DOHH2 (cell line): ENCODE measurements at regions not wholly inside any gene's neighbourhood (a gene's known extent, or its start where the extent isn't known, plus 50 kb on each side); places are given as distances from the start of the nearest gene placed in this dataset.

ENCODE experiments used
- H3F3A ChIP-seq: fragments of 200-600 bp; sonication (generic), shearing (Covaris generic); 2 replicates; pipeline ENCODE4 v1.6.0; 2016; ENCODE audit warnings: antibody characterized with exemption, mild to moderate bottlenecking; ENCODE audit not compliant: control insufficient read depth, insufficient read depth
- H3K27ac ChIP-seq: fragments of 200-600 bp; sonication (generic); 2 replicates; pipeline ENCODE4 v1.5.1; 2014; ENCODE audit warnings: low read depth, mild to moderate bottlenecking, low read length, moderate library complexity
- H3K27me3 ChIP-seq: fragments of 200-600 bp; sonication (generic); 2 replicates; pipeline ENCODE4 v1.6.1; 2014; ENCODE audit warnings: mild to moderate bottlenecking, low read length, mixed read lengths; ENCODE audit not compliant: control insufficient read depth
- H3K36me3 ChIP-seq: fragments of 200-600 bp; sonication (generic); 2 replicates; pipeline ENCODE4 v1.6.1; 2014; ENCODE audit warnings: mild to moderate bottlenecking, low read length, moderate library complexity, mixed read lengths; ENCODE audit not compliant: control insufficient read depth
- H3K4me1 ChIP-seq: fragments of 200-600 bp; sonication (generic); 2 replicates; pipeline ENCODE4 v1.6.1; 2014; ENCODE audit warnings: mild to moderate bottlenecking, low read length, mixed read lengths; ENCODE audit not compliant: control insufficient read depth
- H3K4me2 ChIP-seq: fragments of 200-600 bp; sonication (generic); 2 replicates; pipeline ENCODE4 v1.6.0; 2014; ENCODE audit warnings: mild to moderate bottlenecking, low read length, moderate library complexity
- H3K4me3 ChIP-seq: fragments of 200-600 bp; sonication (generic); 2 replicates; pipeline ENCODE4 v1.5.1; 2014; ENCODE audit warnings: mild to moderate bottlenecking, low read length, mixed read lengths
- H3K79me2 ChIP-seq: fragments of 200-600 bp; sonication (generic); 2 replicates; pipeline ENCODE4 v1.6.1; 2014; ENCODE audit warnings: mild to moderate bottlenecking, low read length, mixed read lengths; ENCODE audit not compliant: control insufficient read depth
- H3K9me2 ChIP-seq: fragments of 200-600 bp; sonication (generic); replicated peaks from 2 replicates; pipeline ENCODE4 v1.6.1; 2014; ENCODE audit warnings: mild to moderate bottlenecking, low read length, mixed read lengths; ENCODE audit not compliant: control insufficient read depth
- H3K9me3 ChIP-seq: fragments of 200-600 bp; sonication (generic); 2 replicates; pipeline ENCODE4 v1.6.1; 2014; ENCODE audit warnings: antibody characterized with exemption, low read length, mixed read lengths; ENCODE audit not compliant: control insufficient read depth, insufficient read depth
- H4K20me1 ChIP-seq: fragments of 200-600 bp; sonication (generic); 2 replicates; pipeline ENCODE4 v1.6.0; 2014; ENCODE audit warnings: low read depth, mild to moderate bottlenecking, antibody characterized with exemption, low read length, moderate library complexity; ENCODE audit not compliant: control insufficient read depth, insufficient read depth
- EZH2phosphoT487 ChIP-seq: fragments of 200-600 bp; sonication (generic); IDR thresholded peaks from 2 replicates; pipeline ENCODE4 v1.6.1; 2017; ENCODE audit warnings: borderline replicate concordance, mild to moderate bottlenecking, antibody characterized with exemption, low read length, moderate library complexity, mixed read lengths
- TF ChIP-seq, protein P1 (sequence below): fragments of 200-600 bp; sonication (generic); IDR thresholded peaks from one replicate; pipeline ENCODE4 v1.5.1; 2014; ENCODE audit warnings: antibody characterized with exemption, mild to moderate bottlenecking, low read depth, low read length; ENCODE audit not compliant: poor library complexity, severe bottlenecking

GRCh38 chr9:78502566-78502965, 205.6 kb downstream of the PSAT1 start:
- Histone ChIP-seq H3K9me2 (no peaks in the 10 kb centered on the region), H4K20me1 (no peaks in the 10 kb centered on the region), H3K27me3 (no peaks in the 10 kb centered on the region), H3F3A (no peaks in the 10 kb centered on the region), H3K4me3 (no peak overlapping the region), H3K27ac (no peak overlapping the region), H3K9me3 (no peaks in the 10 kb centered on the region), H3K79me2 (no peaks in the 10 kb centered on the region), H3K4me1 (no peaks in the 10 kb centered on the region), H3K36me3 (no peaks in the 10 kb centered on the region), H3K4me2 (no peak overlapping the region)
- TF ChIP-seq, protein P1, sequence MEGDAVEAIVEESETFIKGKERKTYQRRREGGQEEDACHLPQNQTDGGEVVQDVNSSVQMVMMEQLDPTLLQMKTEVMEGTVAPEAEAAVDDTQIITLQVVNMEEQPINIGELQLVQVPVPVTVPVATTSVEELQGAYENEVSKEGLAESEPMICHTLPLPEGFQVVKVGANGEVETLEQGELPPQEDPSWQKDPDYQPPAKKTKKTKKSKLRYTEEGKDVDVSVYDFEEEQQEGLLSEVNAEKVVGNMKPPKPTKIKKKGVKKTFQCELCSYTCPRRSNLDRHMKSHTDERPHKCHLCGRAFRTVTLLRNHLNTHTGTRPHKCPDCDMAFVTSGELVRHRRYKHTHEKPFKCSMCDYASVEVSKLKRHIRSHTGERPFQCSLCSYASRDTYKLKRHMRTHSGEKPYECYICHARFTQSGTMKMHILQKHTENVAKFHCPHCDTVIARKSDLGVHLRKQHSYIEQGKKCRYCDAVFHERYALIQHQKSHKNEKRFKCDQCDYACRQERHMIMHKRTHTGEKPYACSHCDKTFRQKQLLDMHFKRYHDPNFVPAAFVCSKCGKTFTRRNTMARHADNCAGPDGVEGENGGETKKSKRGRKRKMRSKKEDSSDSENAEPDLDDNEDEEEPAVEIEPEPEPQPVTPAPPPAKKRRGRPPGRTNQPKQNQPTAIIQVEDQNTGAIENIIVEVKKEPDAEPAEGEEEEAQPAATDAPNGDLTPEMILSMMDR: no peak
- no peak for TF ChIP-seq EZH2phosphoT487

GRCh38 chr9:78505546-78505945, 208.6 kb downstream of the PSAT1 start:
- Histone ChIP-seq H3K4me1 (no peaks in the 10 kb centered on the region), H3K9me2 (no peaks in the 10 kb centered on the region), H3K27ac (no peak overlapping the region), H3K79me2 (no peaks in the 10 kb centered on the region), H3F3A (no peaks in the 10 kb centered on the region), H3K27me3 (no peaks in the 10 kb centered on the region), H4K20me1 (no peaks in the 10 kb centered on the region), H3K4me3 (no peak overlapping the region), H3K4me2 (no peak overlapping the region), H3K9me3 (no peaks in the 10 kb centered on the region), H3K36me3 (no peaks in the 10 kb centered on the region)
- TF ChIP-seq EZH2phosphoT487: no peak
- TF ChIP-seq, protein P1: no peak

GRCh38 chr9:78507037-78507436, 210.1 kb downstream of the PSAT1 start:
- Histone ChIP-seq H3K4me3 (no peak overlapping the region), H3F3A (no peaks in the 10 kb centered on the region), H3K4me1 (no peaks in the 10 kb centered on the region), H4K20me1 (no peaks in the 10 kb centered on the region), H3K9me3 (no peaks in the 10 kb centered on the region), H3K27me3 (no peaks in the 10 kb centered on the region), H3K36me3 (no peaks in the 10 kb centered on the region), H3K9me2 (no peaks in the 10 kb centered on the region), H3K27ac (no peak overlapping the region), H3K79me2 (no peaks in the 10 kb centered on the region), H3K4me2 (no peak overlapping the region)
- TF ChIP-seq EZH2phosphoT487: no peak
- TF ChIP-seq, protein P1: no peak

- TF ChIP-seq, protein P1: no peak
- TF ChIP-seq EZH2phosphoT487: no peak
- Histone ChIP-seq H3K36me3 (no peaks in the 10 kb centered on the region), H3K27me3 (no peaks in the 10 kb centered on the region), H3K27ac (no peak overlapping the region), H3F3A (no peaks in the 10 kb centered on the region), H3K9me2 (no peaks in the 10 kb centered on the region), H3K4me1 (no peaks in the 10 kb centered on the region), H3K4me3 (no peak overlapping the region), H4K20me1 (no peaks in the 10 kb centered on the region), H3K4me2 (no peak overlapping the region), H3K79me2 (no peaks in the 10 kb centered on the region), H3K9me3 (no peaks in the 10 kb centered on the region)
Observed at GRCh38 chr9:78510035-78510434, 213.1 kb downstream of the PSAT1 start.
